IgD-negative memory B cell (primary cell): ENCODE measurements at regions not wholly inside any gene's neighbourhood (a gene's known extent, or its start where the extent isn't known, plus 50 kb on each side); places are given as distances from the start of the nearest gene placed in this dataset.

Experiments used
- H3K27ac Mint-ChIP-seq, 3 donors: one replicate each; pipeline ENCODE4 v1.8.0; 2020 to 2022; ENCODE audit warnings: mild to moderate bottlenecking in 3 of 3, mixed read lengths in 3 of 3, moderate library complexity in 1 of 3
- H3K27me3 Mint-ChIP-seq: one replicate; pipeline ENCODE4 v1.8.0; 2021; ENCODE audit warnings: mixed read lengths
- H3K36me3 Mint-ChIP-seq: one replicate; pipeline ENCODE4 v1.8.0; 2020; ENCODE audit warnings: mild to moderate bottlenecking, mixed read lengths
- H3K4me1 Mint-ChIP-seq, 3 donors: one replicate each; pipeline ENCODE4 v1.8.0; 2020 to 2022; ENCODE audit warnings: mixed read lengths in 3 of 3, mild to moderate bottlenecking in 1 of 3
- H3K4me3 Mint-ChIP-seq, 4 donors: one replicate each; pipeline ENCODE4 v1.8.0; 2020 to 2022; ENCODE audit warnings: mild to moderate bottlenecking in 4 of 4, mixed read lengths in 4 of 4, moderate library complexity in 3 of 4
- H3K9me3 Mint-ChIP-seq, 3 donors: one replicate each; pipeline ENCODE4 v1.8.0; 2020 to 2021; ENCODE audit warnings: mixed read lengths in 3 of 3, mild to moderate bottlenecking in 1 of 3

- no peak overlapping the region for H3K4me3 Mint-ChIP-seq
- peaks cover 0 to 1% (median 0%) of the 10 kb centered on the region in 3 donors for H3K4me1 Mint-ChIP-seq
- H3K36me3 Mint-ChIP-seq, result no peaks in the 10 kb centered on the region
- no peak overlapping the region for H3K27ac Mint-ChIP-seq
- peaks cover 3 to 14% (median 5%) of the 10 kb centered on the region in 3 donors for H3K9me3 Mint-ChIP-seq
- no peaks in the 10 kb centered on the region for H3K27me3 Mint-ChIP-seq
These were observed 147.1 kb upstream of the SLITRK1 start for GRCh38 chr13:84029396-84029795.

- Mint-ChIP-seq H3K27me3 (no peaks in the 10 kb centered on the region), H3K4me1 (peaks cover 0 to 1% (median 0%) of the 10 kb centered on the region in 3 donors), H3K36me3 (no peaks in the 10 kb centered on the region), H3K9me3 (peaks cover 0 to 12% (median 1%) of the 10 kb centered on the region in 3 donors), H3K27ac (no peak overlapping the region), H3K4me3 (no peak overlapping the region)
These were observed 143.6 kb upstream of the SLITRK1 start for GRCh38 chr13:84025824-84026223.

DNA sequence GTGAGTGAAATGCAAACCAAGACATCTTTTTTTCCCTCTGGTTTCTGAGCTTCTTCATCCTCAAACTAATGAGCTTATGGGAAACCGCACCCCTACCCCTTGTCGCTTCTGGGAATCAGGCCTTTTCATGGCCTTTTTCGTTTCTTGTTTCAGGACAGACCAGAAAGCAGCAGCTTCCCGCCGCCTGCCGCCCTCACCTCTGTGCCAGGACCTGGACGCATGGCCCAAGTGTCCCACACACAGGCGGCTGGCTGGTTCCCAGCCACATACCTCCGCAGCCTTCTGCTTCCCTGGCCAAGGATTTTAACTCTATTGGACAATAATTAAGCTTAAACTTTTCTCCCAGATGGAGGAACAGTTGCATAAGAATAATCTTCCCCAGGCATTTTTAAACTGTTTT lies 114.1 kb upstream of the SLITRK1 start:
- no peaks in the 10 kb centered on the region for H3K36me3 Mint-ChIP-seq
- no peak overlapping the region for H3K4me3 Mint-ChIP-seq
- no peaks in the 10 kb centered on the region for H3K27me3 Mint-ChIP-seq
- H3K27ac Mint-ChIP-seq, result peak overlapping the region in 1 of 3 donors; percentile 6
- H3K9me3 Mint-ChIP-seq, result peaks cover 0 to 3% (median 0%) of the 10 kb centered on the region in 3 donors
- H3K4me1 Mint-ChIP-seq, result no peaks in the 10 kb centered on the region

GRCh38 chr13:83995930-83996329 lies 113.7 kb upstream of the SLITRK1 start:
- Mint-ChIP-seq H3K27ac (no peak overlapping the region), H3K36me3 (no peaks in the 10 kb centered on the region), H3K9me3 (peaks cover 0 to 3% (median 0%) of the 10 kb centered on the region in 3 donors), H3K27me3 (no peaks in the 10 kb centered on the region), H3K4me1 (no peaks in the 10 kb centered on the region), H3K4me3 (no peak overlapping the region)

GRCh38 chr13:83992566-83993358 lies 110.5 kb upstream of the SLITRK1 start:
- H3K36me3 Mint-ChIP-seq, result no peaks in the 10 kb centered on the region
- no peaks in the 10 kb centered on the region for H3K27me3 Mint-ChIP-seq
- H3K4me1 Mint-ChIP-seq, result no peaks in the 10 kb centered on the region
- no peak overlapping the region for H3K27ac Mint-ChIP-seq
- H3K9me3 Mint-ChIP-seq, result peaks cover 0 to 4% (median 0%) of the 10 kb centered on the region in 3 donors
- H3K4me3 Mint-ChIP-seq, result no peak overlapping the region

GRCh38 chr13:83987394-83987793 lies 105.1 kb upstream of the SLITRK1 start:
- H3K27me3 Mint-ChIP-seq, result no peaks in the 10 kb centered on the region
- no peaks in the 10 kb centered on the region for H3K36me3 Mint-ChIP-seq
- peaks cover 3 to 8% (median 5%) of the 10 kb centered on the region in 3 donors for H3K9me3 Mint-ChIP-seq
- H3K4me3 Mint-ChIP-seq, result no peak overlapping the region
- no peaks in the 10 kb centered on the region for H3K4me1 Mint-ChIP-seq
- no peak overlapping the region for H3K27ac Mint-ChIP-seq

GRCh38 chr13:83984793-83985192 lies 102.5 kb upstream of the SLITRK1 start:
- no peaks in the 10 kb centered on the region for H3K27me3 Mint-ChIP-seq
- no peaks in the 10 kb centered on the region for H3K4me1 Mint-ChIP-seq
- peaks cover 3 to 5% (median 4%) of the 10 kb centered on the region in 3 donors for H3K9me3 Mint-ChIP-seq
- no peak overlapping the region for H3K4me3 Mint-ChIP-seq
- H3K27ac Mint-ChIP-seq, result no peak overlapping the region
- H3K36me3 Mint-ChIP-seq, result no peaks in the 10 kb centered on the region

DNA sequence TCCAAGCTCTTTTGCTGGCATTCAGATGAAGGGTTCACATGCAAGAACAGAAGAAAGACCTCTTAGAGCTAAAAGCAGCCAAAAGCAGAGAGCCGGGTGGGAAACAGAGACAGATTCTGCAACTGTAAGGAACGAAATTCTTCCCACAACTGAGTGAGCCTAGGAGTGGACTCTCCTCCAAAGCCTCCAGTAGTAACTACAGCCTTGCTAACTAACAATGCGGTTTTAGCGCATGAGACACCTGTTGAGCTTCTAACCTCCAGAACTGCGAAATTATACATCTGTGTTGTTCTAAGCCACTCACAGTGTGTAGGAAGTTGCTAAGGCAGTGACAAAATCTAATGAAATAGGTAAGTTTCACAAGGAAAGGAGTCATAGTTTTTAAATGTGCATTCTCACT lies 98.1 kb upstream of the SLITRK1 start:
- Mint-ChIP-seq H3K27ac (no peak overlapping the region), H3K9me3 (peaks cover 0 to 14% (median 2%) of the 10 kb centered on the region in 3 donors), H3K4me3 (no peak overlapping the region), H3K36me3 (no peaks in the 10 kb centered on the region), H3K4me1 (no peaks in the 10 kb centered on the region), H3K27me3 (no peaks in the 10 kb centered on the region)

DNA sequence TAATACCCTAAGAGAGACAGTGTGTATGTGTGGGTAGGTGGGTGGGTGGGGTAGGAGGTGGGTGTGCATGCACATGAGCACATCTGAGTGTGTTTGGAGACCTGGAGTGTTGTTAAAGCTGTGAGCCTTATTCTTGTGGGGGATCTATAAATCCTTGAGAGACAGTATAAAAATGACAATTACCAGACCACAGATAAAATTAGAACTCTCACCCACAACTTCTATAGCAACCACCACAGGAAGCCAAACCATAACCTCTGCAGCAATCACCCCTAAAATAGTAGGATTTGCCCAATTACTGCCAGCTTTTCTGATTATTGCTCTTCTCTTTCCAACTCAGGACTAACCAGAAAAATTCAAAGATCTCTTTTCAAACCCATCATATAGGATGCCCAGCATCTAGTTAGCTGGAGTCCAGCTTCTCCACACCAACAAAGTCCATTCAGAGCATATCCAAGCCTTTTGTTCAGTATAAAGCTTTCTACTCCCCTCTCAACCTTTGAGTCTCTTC lies 93.4 kb upstream of the SLITRK1 start:
- Mint-ChIP-seq H3K4me1 (no peaks in the 10 kb centered on the region), H3K27me3 (no peaks in the 10 kb centered on the region), H3K9me3 (peaks cover 0 to 17% (median 4%) of the 10 kb centered on the region in 3 donors), H3K4me3 (no peak overlapping the region), H3K36me3 (no peaks in the 10 kb centered on the region), H3K27ac (no peak overlapping the region)

DNA sequence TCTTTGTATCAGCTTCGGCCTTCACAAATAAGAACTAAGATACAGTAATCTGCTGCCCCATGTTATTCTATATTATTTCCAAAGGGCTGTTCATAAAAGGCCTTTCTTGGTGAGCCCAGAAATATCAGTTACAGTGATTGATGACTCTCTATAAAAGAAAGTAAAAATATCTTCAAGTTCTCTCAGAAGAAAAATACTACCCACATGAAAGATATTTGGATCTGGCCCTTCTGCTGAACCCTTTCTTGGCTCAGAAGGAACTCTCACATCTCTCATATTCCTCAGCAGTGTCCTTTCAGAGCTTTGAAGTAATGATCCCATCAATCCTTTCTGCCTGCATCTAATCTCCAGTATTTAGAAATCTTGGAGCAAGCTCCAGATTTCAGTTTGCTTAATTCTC lies 76.3 kb upstream of the SLITRK1 start:
- no peaks in the 10 kb centered on the region for H3K9me3 Mint-ChIP-seq
- no peak overlapping the region for H3K27ac Mint-ChIP-seq
- H3K4me3 Mint-ChIP-seq, result no peak overlapping the region
- H3K4me1 Mint-ChIP-seq, result no peaks in the 10 kb centered on the region
- no peaks in the 10 kb centered on the region for H3K27me3 Mint-ChIP-seq
- no peaks in the 10 kb centered on the region for H3K36me3 Mint-ChIP-seq

DNA sequence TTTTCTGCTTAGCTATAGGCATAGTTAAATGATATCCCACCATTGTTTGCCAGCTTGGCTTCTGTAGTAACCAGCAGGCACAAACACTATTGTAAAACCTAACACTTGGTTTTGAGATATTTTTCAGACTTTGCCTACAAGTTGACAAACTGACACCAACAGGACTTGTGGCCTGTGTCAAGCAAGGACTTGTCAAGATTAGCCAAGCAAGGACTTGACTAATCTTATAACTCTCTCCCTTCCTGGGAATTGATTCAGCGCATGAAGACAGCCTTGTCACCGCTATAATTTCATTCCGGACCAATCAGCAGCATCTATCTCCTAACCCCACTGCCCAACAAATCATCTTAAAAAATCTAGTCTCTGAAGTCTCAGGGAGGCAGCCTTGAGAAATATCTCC lies 72.7 kb upstream of the SLITRK1 start:
- Mint-ChIP-seq H3K4me1 (no peaks in the 10 kb centered on the region), H3K9me3 (peaks cover 0 to 4% (median 2%) of the 10 kb centered on the region in 3 donors), H3K27me3 (no peaks in the 10 kb centered on the region), H3K27ac (peak overlapping the region in 1 of 3 donors; percentile 27), H3K36me3 (no peaks in the 10 kb centered on the region), H3K4me3 (no peak overlapping the region)

GRCh38 chr13:83953916-83954315 lies 71.6 kb upstream of the SLITRK1 start:
- Mint-ChIP-seq H3K27ac (no peak overlapping the region), H3K4me3 (no peak overlapping the region), H3K36me3 (no peaks in the 10 kb centered on the region), H3K27me3 (no peaks in the 10 kb centered on the region), H3K9me3 (peaks cover 0 to 4% (median 2%) of the 10 kb centered on the region in 3 donors), H3K4me1 (no peaks in the 10 kb centered on the region)

GRCh38 chr13:83950293-83950692 lies 68.0 kb upstream of the SLITRK1 start:
- Mint-ChIP-seq H3K4me3 (no peak overlapping the region), H3K27ac (no peak overlapping the region), H3K9me3 (peaks cover 0 to 4% (median 2%) of the 10 kb centered on the region in 3 donors), H3K27me3 (no peaks in the 10 kb centered on the region), H3K4me1 (no peaks in the 10 kb centered on the region), H3K36me3 (no peaks in the 10 kb centered on the region)

GRCh38 chr13:83943530-83944279 lies 61.4 kb upstream of the SLITRK1 start:
- H3K36me3 Mint-ChIP-seq, result no peaks in the 10 kb centered on the region
- no peaks in the 10 kb centered on the region for H3K4me1 Mint-ChIP-seq
- H3K9me3 Mint-ChIP-seq, result peaks cover 0 to 3% (median 0%) of the 10 kb centered on the region in 3 donors
- H3K4me3 Mint-ChIP-seq, result no peak overlapping the region
- no peak overlapping the region for H3K27ac Mint-ChIP-seq
- H3K27me3 Mint-ChIP-seq, result no peaks in the 10 kb centered on the region

GRCh38 chr13:83941701-83942335 lies 59.5 kb upstream of the SLITRK1 start:
- Mint-ChIP-seq H3K4me1 (no peaks in the 10 kb centered on the region), H3K27ac (no peak overlapping the region)

More at GRCh38 chr13:83941701-83942335, 59.5 kb upstream of the SLITRK1 start:
- Mint-ChIP-seq H3K9me3 (peaks cover 0 to 3% (median 0%) of the 10 kb centered on the region in 3 donors), H3K27me3 (no peaks in the 10 kb centered on the region), H3K36me3 (no peaks in the 10 kb centered on the region), H3K4me3 (no peak overlapping the region)
